Vagina (tissue), 2 donors: ENCODE measurements at regions not wholly inside any gene's neighbourhood (a gene's known extent, or its start where the extent isn't known, plus 50 kb on each side); places are given as distances from the start of the nearest gene placed in this dataset.

Source experiments
- CTCF ChIP-seq, 3 experiments: fragments of 450-650 bp in 2 of 3; fragments of 200-600 bp in 1 of 3; sonication (generic) in 1 of 3; IDR thresholded peaks; one replicate each; pipeline ENCODE4 v1.5.1; 2017 to 2019; ENCODE audit warnings: antibody characterized with exemption in 3 of 3, mild to moderate bottlenecking in 2 of 3, moderate library complexity in 2 of 3
- POLR2A ChIP-seq, 2 donors: fragments of 450-650 bp; IDR thresholded peaks; one replicate each; pipeline ENCODE4 v1.6.1; 2017; ENCODE audit warnings: antibody characterized with exemption in 2 of 2, mild to moderate bottlenecking in 2 of 2, moderate library complexity in 2 of 2
- POLR2AphosphoS5 ChIP-seq, 2 donors: sonication (generic); formaldehyde crosslinking; IDR thresholded peaks; one replicate each; pipeline ENCODE4 v1.9.0; 2017; ENCODE audit warnings: antibody characterized with exemption in 2 of 2, mild to moderate bottlenecking in 2 of 2, low read depth in 1 of 2; ENCODE audit not compliant: insufficient read depth in 1 of 2

- no peak for TF ChIP-seq POLR2A (IDR thresholded peaks at IDR 0.05)
- TF ChIP-seq CTCF (IDR thresholded peaks at IDR 0.05): no peak
- TF ChIP-seq POLR2AphosphoS5 (IDR thresholded peaks at IDR 0.05; ENCODE audit: insufficient read depth in 1 of 2, low read depth in 1 of 2): no peak
Observed at GRCh38 chr11:69376155-69377028, 82.4 kb downstream of the MYEOV start.
